Astrocyte (in vitro differentiated cells and primary cell): ENCODE measurements at regions not wholly inside any gene's neighbourhood (a gene's known extent, or its start where the extent isn't known, plus 50 kb on each side); places are given as distances from the start of the nearest gene placed in this dataset.
A peak's percentile ranks its signal among the peaks of the same experiment; 100 is the strongest.

ENCODE experiments used
- DNase-seq: peaks from one replicate; pipeline ENCODE4 v3.0.0-alpha.2; 2010; ENCODE audit warnings: low read depth
- FAIRE-seq: peaks from 2 replicates; lab custom pipeline; 2011; peaks lifted over from hg19 to GRCh38; lab: Jason Lieb, UNC
- H2AFZ ChIP-seq: 2 replicates; pipeline ENCODE4 v1.6.0; 2012; ENCODE audit warnings: low read depth, low read length, inconsistent platforms
- H3K27ac ChIP-seq: 2 replicates; pipeline ENCODE4 v1.5.1; 2011; ENCODE audit warnings: low read depth, low read length, inconsistent platforms
- H3K27me3 ChIP-seq: 2 replicates; pipeline ENCODE4 v1.6.0; 2011; ENCODE audit warnings: low read length, inconsistent platforms; ENCODE audit not compliant: insufficient read depth
- H3K36me3 ChIP-seq: 2 replicates; pipeline ENCODE4 v1.5.1; 2011; ENCODE audit warnings: low read length, inconsistent platforms; ENCODE audit not compliant: insufficient read depth
- H3K4me1 ChIP-seq: 2 replicates; pipeline ENCODE4 v1.5.1; 2011; ENCODE audit warnings: low read length, inconsistent platforms; ENCODE audit not compliant: insufficient read depth
- H3K4me2 ChIP-seq: 2 replicates; pipeline ENCODE4 v1.6.0; 2012; ENCODE audit warnings: low read length, inconsistent platforms
- H3K4me3 ChIP-seq: 2 replicates; pipeline ENCODE4 v1.5.1; 2011; ENCODE audit warnings: low read depth, mild to moderate bottlenecking, low read length, inconsistent platforms; ENCODE audit not compliant: insufficient read depth
- H3K79me2 ChIP-seq: 2 replicates; pipeline ENCODE4 v1.6.0; 2012; ENCODE audit warnings: mild to moderate bottlenecking, low read length, inconsistent platforms; ENCODE audit not compliant: insufficient read depth
- H3K9ac ChIP-seq: 2 replicates; pipeline ENCODE4 v1.6.0; 2012; ENCODE audit warnings: mild to moderate bottlenecking, low read length, inconsistent platforms
- H3K9me3 ChIP-seq: 2 replicates; pipeline ENCODE4 v1.5.1; 2012; ENCODE audit warnings: low read depth, mild to moderate bottlenecking, low read length, inconsistent platforms; ENCODE audit not compliant: insufficient read depth
- H4K20me1 ChIP-seq: 2 replicates; pipeline ENCODE4 v1.6.0; 2012; ENCODE audit warnings: low read length, inconsistent platforms; ENCODE audit not compliant: insufficient read depth
- H3K27ac Mint-ChIP-seq: one replicate; pipeline ENCODE4 v1.8.0; 2021; ENCODE audit warnings: mild to moderate bottlenecking, mixed read lengths; ENCODE audit not compliant: unreplicated experiment
- H3K27me3 Mint-ChIP-seq: one replicate; pipeline ENCODE4 v1.8.0; 2021; ENCODE audit warnings: low read depth, mixed read lengths; ENCODE audit not compliant: unreplicated experiment
- H3K36me3 Mint-ChIP-seq: one replicate; pipeline ENCODE4 v1.8.0; 2021; ENCODE audit warnings: low read depth, mixed read lengths; ENCODE audit not compliant: unreplicated experiment
- H3K4me1 Mint-ChIP-seq: one replicate; pipeline ENCODE4 v1.8.0; 2021; ENCODE audit warnings: low read depth, mixed read lengths; ENCODE audit not compliant: unreplicated experiment
- H3K4me3 Mint-ChIP-seq: one replicate; pipeline ENCODE4 v1.8.0; 2021; ENCODE audit warnings: mild to moderate bottlenecking, moderate library complexity, mixed read lengths; ENCODE audit not compliant: unreplicated experiment
- H3K9me3 Mint-ChIP-seq: one replicate; pipeline ENCODE4 v1.8.0; 2021; ENCODE audit warnings: mild to moderate bottlenecking, mixed read lengths; ENCODE audit not compliant: unreplicated experiment
- CTCF ChIP-seq: IDR thresholded peaks from 2 replicates; pipeline ENCODE4 v1.5.1; 2011; ENCODE audit warnings: low read depth, mild to moderate bottlenecking, inconsistent platforms, low read length, moderate library complexity; ENCODE audit not compliant: insufficient read depth
- EZH2 ChIP-seq: IDR thresholded peaks from 2 replicates; pipeline ENCODE4 v1.6.1; 2012; ENCODE audit warnings: mild to moderate bottlenecking, low read length, inconsistent platforms; ENCODE audit not compliant: insufficient read depth

- TF ChIP-seq EZH2 (no peak), CTCF (no peak)
- Mint-ChIP-seq H3K36me3 (no peaks in the 10 kb centered on the region), H3K4me3 (no peak overlapping the region), H3K27ac (no peak overlapping the region), H3K4me1 (no peaks in the 10 kb centered on the region), H3K27me3 (no peaks in the 10 kb centered on the region), H3K9me3 (no peaks in the 10 kb centered on the region)
- no peak for FAIRE-seq
- Histone ChIP-seq H4K20me1 (no peaks in the 10 kb centered on the region), H3K79me2 (no peaks in the 10 kb centered on the region), H3K36me3 (no peaks in the 10 kb centered on the region), H3K27ac (peak overlapping the region; percentile 97), H3K4me3 (peak overlapping the region; percentile 87), H2AFZ (peak overlapping the region; percentile 66), H3K9ac (peak overlapping the region; percentile 90), H3K4me1 (peaks cover 14% of the 10 kb centered on the region), H3K9me3 (no peaks in the 10 kb centered on the region), H3K4me2 (peak overlapping the region; percentile 90), H3K27me3 (no peaks in the 10 kb centered on the region)
- no peak for DNase-seq
Measured at GRCh38 chr6:26223228-26223627, 136.0 kb downstream of the HFE start.

GRCh38 chr6:26223650-26224546 lies 136.7 kb downstream of the HFE start:
- H3K9me3 Mint-ChIP-seq, result no peaks in the 10 kb centered on the region
- H3K36me3 ChIP-seq, result no peaks in the 10 kb centered on the region
- H2AFZ ChIP-seq, result peak overlapping the region; percentile 66
- H3K36me3 Mint-ChIP-seq, result no peaks in the 10 kb centered on the region
- DNase-seq (peak; percentile 98), FAIRE-seq (peak; percentile 81)
- peak overlapping the region; percentile 90 for H3K4me2 ChIP-seq
- no peak overlapping the region for H3K4me3 Mint-ChIP-seq
- H3K27me3 Mint-ChIP-seq, result no peaks in the 10 kb centered on the region
- peaks cover 14% of the 10 kb centered on the region for H3K4me1 ChIP-seq
- peak overlapping the region; percentile 87 for H3K4me3 ChIP-seq
- no peaks in the 10 kb centered on the region for H3K9me3 ChIP-seq
- peak overlapping the region; percentile 90 for H3K9ac ChIP-seq
- H4K20me1 ChIP-seq, result no peaks in the 10 kb centered on the region
- H3K27ac Mint-ChIP-seq, result no peak overlapping the region
- no peaks in the 10 kb centered on the region for H3K4me1 Mint-ChIP-seq
- no peaks in the 10 kb centered on the region for H3K79me2 ChIP-seq
- no peak for TF ChIP-seq CTCF
- TF ChIP-seq EZH2, result no peak
- no peaks in the 10 kb centered on the region for H3K27me3 ChIP-seq
- H3K27ac ChIP-seq, result peak overlapping the region; percentile 97

GRCh38 chr6:26224547-26224912 lies 137.3 kb downstream of the HFE start:
- no peaks in the 10 kb centered on the region for H4K20me1 ChIP-seq
- no peaks in the 10 kb centered on the region for H3K9me3 ChIP-seq
- H3K27ac ChIP-seq, result peak overlapping the region; percentile 97
- peak overlapping the region; percentile 90 for H3K4me2 ChIP-seq
- Mint-ChIP-seq H3K36me3 (no peaks in the 10 kb centered on the region), H3K27ac (no peak overlapping the region), H3K27me3 (no peaks in the 10 kb centered on the region), H3K4me1 (no peaks in the 10 kb centered on the region), H3K4me3 (no peak overlapping the region), H3K9me3 (no peaks in the 10 kb centered on the region)
- peaks cover 14% of the 10 kb centered on the region for H3K4me1 ChIP-seq
- peak overlapping the region; percentile 90 for H3K9ac ChIP-seq
- H2AFZ ChIP-seq, result no peak overlapping the region
- DNase-seq (no peak), FAIRE-seq (no peak)
- no peaks in the 10 kb centered on the region for H3K27me3 ChIP-seq
- TF ChIP-seq CTCF, result no peak
- TF ChIP-seq EZH2, result no peak
- no peaks in the 10 kb centered on the region for H3K36me3 ChIP-seq
- H3K4me3 ChIP-seq, result peak overlapping the region; percentile 87
- H3K79me2 ChIP-seq, result no peaks in the 10 kb centered on the region
